ENCODE measurements at regions not wholly inside any gene's neighbourhood (a gene's known extent, or its start where the extent isn't known, plus 50 kb on each side); places are given as distances from the start of the nearest gene placed in this dataset.

DNA sequence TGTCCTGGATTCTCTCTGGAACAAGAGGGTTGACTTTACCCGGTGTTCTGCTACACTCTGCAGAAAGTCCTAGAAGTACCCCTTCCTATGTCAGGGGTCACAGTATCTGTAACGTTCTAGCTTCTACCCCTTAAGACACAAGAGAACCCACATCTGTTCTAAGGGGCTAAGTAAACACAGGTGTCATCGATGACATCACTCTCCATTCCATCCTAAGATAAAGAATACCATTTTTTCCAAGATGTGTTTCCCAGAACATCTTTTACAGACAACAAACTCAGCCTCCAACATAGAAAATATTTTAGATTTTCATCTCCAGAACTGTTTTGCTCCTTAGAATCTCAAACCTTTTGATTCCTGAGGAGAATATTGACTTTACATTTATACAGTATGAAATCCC is 239.1 kb downstream of the TRIB2 start:
- TF ChIP-seq, protein P1, sequence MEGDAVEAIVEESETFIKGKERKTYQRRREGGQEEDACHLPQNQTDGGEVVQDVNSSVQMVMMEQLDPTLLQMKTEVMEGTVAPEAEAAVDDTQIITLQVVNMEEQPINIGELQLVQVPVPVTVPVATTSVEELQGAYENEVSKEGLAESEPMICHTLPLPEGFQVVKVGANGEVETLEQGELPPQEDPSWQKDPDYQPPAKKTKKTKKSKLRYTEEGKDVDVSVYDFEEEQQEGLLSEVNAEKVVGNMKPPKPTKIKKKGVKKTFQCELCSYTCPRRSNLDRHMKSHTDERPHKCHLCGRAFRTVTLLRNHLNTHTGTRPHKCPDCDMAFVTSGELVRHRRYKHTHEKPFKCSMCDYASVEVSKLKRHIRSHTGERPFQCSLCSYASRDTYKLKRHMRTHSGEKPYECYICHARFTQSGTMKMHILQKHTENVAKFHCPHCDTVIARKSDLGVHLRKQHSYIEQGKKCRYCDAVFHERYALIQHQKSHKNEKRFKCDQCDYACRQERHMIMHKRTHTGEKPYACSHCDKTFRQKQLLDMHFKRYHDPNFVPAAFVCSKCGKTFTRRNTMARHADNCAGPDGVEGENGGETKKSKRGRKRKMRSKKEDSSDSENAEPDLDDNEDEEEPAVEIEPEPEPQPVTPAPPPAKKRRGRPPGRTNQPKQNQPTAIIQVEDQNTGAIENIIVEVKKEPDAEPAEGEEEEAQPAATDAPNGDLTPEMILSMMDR (IDR thresholded peaks at IDR 0.05; ENCODE audit: low read depth, low read length, poor library complexity, severe bottlenecking) = no peak
- TF ChIP-seq EZH2phosphoT487 (IDR thresholded peaks at IDR 0.05; ENCODE audit: borderline replicate concordance, low read length) = no peak

Measured in DOHH2 (cell line).